HepG2 (cell line): ENCODE measurements at regions not wholly inside any gene's neighbourhood (a gene's known extent, or its start where the extent isn't known, plus 50 kb on each side); places are given as distances from the start of the nearest gene placed in this dataset.

ENCODE experiments used
- ATF7 ChIP-seq, 2 experiments: fragments of 450-650 bp in 1 of 2; sonication (generic) in 1 of 2; formaldehyde crosslinking in 1 of 2; IDR thresholded peaks; 2 replicates each; pipeline versions ENCODE4 v1.4.0 to v1.6.1; 2016 to 2020; ENCODE audit warnings: antibody characterized with exemption in 1 of 2, mild to moderate bottlenecking in 1 of 2, missing genetic modification reagents in 1 of 2
- CTCF ChIP-seq: sonication (generic); formaldehyde crosslinking; IDR thresholded peaks from 2 replicates; pipeline ENCODE4 v1.5.0; 2020; ENCODE audit warnings: mild to moderate bottlenecking, missing genetic modification reagents, moderate library complexity
- SYNCRIP ChIP-seq: fragments of 200-400 bp; formaldehyde crosslinking; IDR thresholded peaks from 2 replicates; pipeline ENCODE4 v1.6.1; 2018; ENCODE audit warnings: mild to moderate bottlenecking, low read depth, low read length; ENCODE audit not compliant: insufficient read depth
- ZFP1 ChIP-seq: IDR thresholded peaks from 2 replicates; pipeline ENCODE4 v1.6.1; 2016
- ZNF275 ChIP-seq: sonication (generic); formaldehyde crosslinking; IDR thresholded peaks from 2 replicates; pipeline ENCODE4 v1.8.0; 2022; ENCODE audit warnings: missing genetic modification reagents, mild to moderate bottlenecking, inconsistent platforms, borderline replicate concordance

- TF ChIP-seq CTCF, result no peak
- TF ChIP-seq SYNCRIP, result no peak
- TF ChIP-seq ZNF275, result no peak
- TF ChIP-seq ATF7 (IDR thresholded peaks at IDR 0.05), result no peak
- no peak for TF ChIP-seq ATF7 (CRISPR knock-in tag; IDR thresholded peaks at IDR 0.05)
- no peak for TF ChIP-seq ZFP1
These were observed 393.1 kb downstream of the TMEM135 start for GRCh38 chr11:87430821-87431220.
